CD14-positive monocyte (primary cell): ENCODE measurements at regions not wholly inside any gene's neighbourhood (a gene's known extent, or its start where the extent isn't known, plus 50 kb on each side); places are given as distances from the start of the nearest gene placed in this dataset.

Source experiments
- DNase-seq, 3 donors: peaks; one replicate each; pipeline ENCODE4 v3.0.0-alpha.2; 2011 to 2022
- H2AFZ ChIP-seq: 2 replicates; pipeline ENCODE4 v1.6.0; 2012; ENCODE audit warnings: mild to moderate bottlenecking, low read depth, low read length, inconsistent platforms; ENCODE audit not compliant: insufficient read depth, poor library complexity, severe bottlenecking
- H3K27ac ChIP-seq, 2 donors: 1 replicate in 1 of 2; 2 replicates in 1 of 2; pipeline ENCODE4 v1.5.1; 2012 to 2013; ENCODE audit warnings: low read length in 2 of 2, control low read depth in 1 of 2, inconsistent platforms in 1 of 2, low read depth in 1 of 2, mild to moderate bottlenecking in 1 of 2
- H3K27me3 ChIP-seq, 2 donors: one replicate each; pipeline versions ENCODE4 v1.6.0 to v1.6.1; 2011 to 2013; ENCODE audit warnings: low read length in 2 of 2; ENCODE audit not compliant: control insufficient read depth in 2 of 2, insufficient read depth in 2 of 2
- H3K36me3 ChIP-seq, 2 donors: replicated peaks in 1 of 2; 1 replicate in 1 of 2; 2 replicates in 1 of 2; pipeline versions ENCODE4 v1.5.1 to v1.6.1; 2012 to 2013; ENCODE audit warnings: low read length in 2 of 2, control low read depth in 1 of 2, inconsistent platforms in 1 of 2, mild to moderate bottlenecking in 1 of 2; ENCODE audit not compliant: insufficient read depth in 2 of 2, control insufficient read depth in 1 of 2
- H3K4me1 ChIP-seq, 2 donors: 1 replicate in 1 of 2; 2 replicates in 1 of 2; pipeline versions ENCODE4 v1.5.1 to v1.6.1; 2012 to 2013; ENCODE audit warnings: low read length in 2 of 2, control low read depth in 1 of 2, inconsistent platforms in 1 of 2, mild to moderate bottlenecking in 1 of 2, moderate library complexity in 1 of 2; ENCODE audit not compliant: insufficient read depth in 2 of 2, control insufficient read depth in 1 of 2
- H3K4me2 ChIP-seq: replicated peaks from 2 replicates; pipeline ENCODE3; 2012; ENCODE audit warnings: low read length, moderate library complexity, mild to moderate bottlenecking; ENCODE audit not compliant: poor library complexity, severe bottlenecking; ENCODE audit errors: extremely low read depth
- H3K4me3 ChIP-seq, 3 experiments: fragments of 200-600 bp in 1 of 3; sonication (generic) in 1 of 3; replicated peaks in 1 of 3; 1 replicate in 2 of 3; 2 replicates in 1 of 3; pipeline ENCODE4 v1.5.1; 2011 to 2013; ENCODE audit warnings: low read length in 3 of 3, mild to moderate bottlenecking in 3 of 3, control low read depth in 2 of 3, low read depth in 2 of 3, inconsistent platforms in 1 of 3, moderate library complexity in 1 of 3
- H3K79me2 ChIP-seq: 2 replicates; pipeline ENCODE4 v1.6.0; 2012; ENCODE audit warnings: mild to moderate bottlenecking, control low read depth, inconsistent platforms, low read length, moderate library complexity; ENCODE audit not compliant: insufficient read depth
- H3K9ac ChIP-seq: 2 replicates; pipeline ENCODE4 v1.6.0; 2017; ENCODE audit warnings: low read length, mild to moderate bottlenecking; ENCODE audit not compliant: insufficient read depth, poor library complexity, severe bottlenecking
- H3K9me3 ChIP-seq, 2 donors: replicated peaks in 1 of 2; 1 replicate in 1 of 2; 2 replicates in 1 of 2; pipeline versions ENCODE4 v1.5.1 to v1.6.1; 2012 to 2013; ENCODE audit warnings: low read length in 2 of 2, control low read depth in 1 of 2; ENCODE audit not compliant: control insufficient read depth in 1 of 2, insufficient read depth in 1 of 2
- H4K20me1 ChIP-seq: 2 replicates; pipeline ENCODE4 v1.6.0; 2012; ENCODE audit warnings: mild to moderate bottlenecking, low read length, control low read depth, moderate library complexity; ENCODE audit not compliant: insufficient read depth
- H3K27ac Mint-ChIP-seq, 7 donors: one replicate each; pipeline ENCODE4 v1.8.0; 2020; ENCODE audit warnings: mild to moderate bottlenecking in 7 of 7, mixed read lengths in 7 of 7, moderate library complexity in 6 of 7, inconsistent platforms in 2 of 7
- H3K27me3 Mint-ChIP-seq, 3 donors: one replicate each; pipeline ENCODE4 v1.8.0; 2021 to 2022; ENCODE audit warnings: low read depth in 3 of 3, mild to moderate bottlenecking in 3 of 3, mixed read lengths in 3 of 3, moderate library complexity in 3 of 3, inconsistent platforms in 1 of 3
- H3K36me3 Mint-ChIP-seq, 2 donors: one replicate each; pipeline ENCODE4 v1.8.0; 2020; ENCODE audit warnings: mixed read lengths in 2 of 2, inconsistent platforms in 1 of 2, mild to moderate bottlenecking in 1 of 2
- H3K4me1 Mint-ChIP-seq: one replicate; pipeline ENCODE4 v1.8.0; 2020; ENCODE audit warnings: mild to moderate bottlenecking, mixed read lengths
- H3K4me3 Mint-ChIP-seq, 2 donors: one replicate each; pipeline ENCODE4 v1.8.0; 2020; ENCODE audit warnings: mild to moderate bottlenecking in 2 of 2, mixed read lengths in 2 of 2, moderate library complexity in 1 of 2
- H3K9me3 Mint-ChIP-seq, 7 donors: one replicate each; pipeline ENCODE4 v1.8.0; 2020 to 2022; ENCODE audit warnings: mixed read lengths in 7 of 7, mild to moderate bottlenecking in 6 of 7, moderate library complexity in 6 of 7, inconsistent platforms in 2 of 7
- CTCF ChIP-seq: fragments of 200-600 bp; IDR thresholded peaks from one replicate; pipeline ENCODE4 v1.8.0; 2022; ENCODE audit warnings: antibody characterized with exemption, mild to moderate bottlenecking
- WGBS: methylation state at CpG from one replicate; pipeline ENCODE4 v1.1.5; 2013; ENCODE audit warnings: missing lambda C conversion rate; ENCODE audit not compliant: insufficient coverage; 5-methylcytosine and 5-hydroxymethylcytosine counted together
- intact Hi-C, 2 donors: fragments of 100-400 bp; cut with micrococcal nuclease; formaldehyde crosslinking; loops; one replicate each; pipeline versions ENCODE4 v1.15.0 to v1.15.1; 2023

- H3K9me3 Mint-ChIP-seq: peaks cover 0 to 13% (median 4%) of the 10 kb centered on the region in 7 donors
- no peaks in the 10 kb centered on the region for H3K36me3 Mint-ChIP-seq
- H2AFZ ChIP-seq: no peak overlapping the region
- H3K27ac ChIP-seq: no peak overlapping the region
- DNase-seq: no peak
- no peaks in the 10 kb centered on the region for H3K79me2 ChIP-seq
- intact Hi-C loops: no loop called here
- no peak overlapping the region for H3K4me3 Mint-ChIP-seq
- H3K27me3 ChIP-seq: no peaks in the 10 kb centered on the region
- no peaks in the 10 kb centered on the region for H3K36me3 ChIP-seq
- H4K20me1 ChIP-seq: no peaks in the 10 kb centered on the region
- H3K4me3 ChIP-seq: no peak overlapping the region
- no peak overlapping the region for H3K9ac ChIP-seq
- H3K4me1 Mint-ChIP-seq: no peaks in the 10 kb centered on the region
- H3K27ac Mint-ChIP-seq: no peak overlapping the region
- no peak overlapping the region for H3K4me2 ChIP-seq
- H3K9me3 ChIP-seq: peaks cover 0 to 4% of the 10 kb centered on the region in 2 donors
- peaks cover 0 to 3% (median 0%) of the 10 kb centered on the region in 3 donors for H3K27me3 Mint-ChIP-seq
- TF ChIP-seq CTCF: no peak
- H3K4me1 ChIP-seq: no peaks in the 10 kb centered on the region
- WGBS: 95% methylated on average over 1 of the region's 1 CpG
Observed at GRCh38 chr10:2037246-2037645, 299.9 kb upstream of the ADARB2 start.

GRCh38 chr10:2036209-2036608, 298.9 kb upstream of the ADARB2 start:
- no peak for TF ChIP-seq CTCF
- no peak overlapping the region for H3K9ac ChIP-seq

More at GRCh38 chr10:2036209-2036608, 298.9 kb upstream of the ADARB2 start:
- Histone ChIP-seq H4K20me1 (no peaks in the 10 kb centered on the region), H3K9me3 (peaks cover 0 to 4% of the 10 kb centered on the region in 2 donors), H3K27ac (no peak overlapping the region), H3K36me3 (no peaks in the 10 kb centered on the region), H3K27me3 (no peaks in the 10 kb centered on the region), H3K4me1 (no peaks in the 10 kb centered on the region), H3K4me2 (no peak overlapping the region), H3K4me3 (no peak overlapping the region), H3K79me2 (no peaks in the 10 kb centered on the region), H2AFZ (no peak overlapping the region)
- peaks cover 0 to 13% (median 4%) of the 10 kb centered on the region in 7 donors for H3K9me3 Mint-ChIP-seq
- intact Hi-C loops: no loop called here
- DNase-seq: no peak
- no peaks in the 10 kb centered on the region for H3K4me1 Mint-ChIP-seq
- no peak overlapping the region for H3K27ac Mint-ChIP-seq
- no peak overlapping the region for H3K4me3 Mint-ChIP-seq
- H3K36me3 Mint-ChIP-seq: no peaks in the 10 kb centered on the region
- peaks cover 0 to 3% (median 2%) of the 10 kb centered on the region in 3 donors for H3K27me3 Mint-ChIP-seq
